ENCODE measurements at regions not wholly inside any gene's neighbourhood (a gene's known extent, or its start where the extent isn't known, plus 50 kb on each side); places are given as distances from the start of the nearest gene placed in this dataset.

- TF ChIP-seq CTCF (conservative IDR thresholded peaks at IDR 0.05 in 1 of 2, IDR thresholded peaks at IDR 0.05 in 1 of 2; ENCODE audit: low read depth in 1 of 2, low read length in 2 of 2) (no peak), EZH2 (IDR thresholded peaks at IDR 0.05; ENCODE audit: low read length, missing control alignments) (no peak)
Measured at GRCh38 chr9:8232726-8233125, 433.1 kb upstream of the DMAC1 start.
